ENCODE measurements at regions not wholly inside any gene's neighbourhood (a gene's known extent, or its start where the extent isn't known, plus 50 kb on each side); places are given as distances from the start of the nearest gene placed in this dataset.

DNA sequence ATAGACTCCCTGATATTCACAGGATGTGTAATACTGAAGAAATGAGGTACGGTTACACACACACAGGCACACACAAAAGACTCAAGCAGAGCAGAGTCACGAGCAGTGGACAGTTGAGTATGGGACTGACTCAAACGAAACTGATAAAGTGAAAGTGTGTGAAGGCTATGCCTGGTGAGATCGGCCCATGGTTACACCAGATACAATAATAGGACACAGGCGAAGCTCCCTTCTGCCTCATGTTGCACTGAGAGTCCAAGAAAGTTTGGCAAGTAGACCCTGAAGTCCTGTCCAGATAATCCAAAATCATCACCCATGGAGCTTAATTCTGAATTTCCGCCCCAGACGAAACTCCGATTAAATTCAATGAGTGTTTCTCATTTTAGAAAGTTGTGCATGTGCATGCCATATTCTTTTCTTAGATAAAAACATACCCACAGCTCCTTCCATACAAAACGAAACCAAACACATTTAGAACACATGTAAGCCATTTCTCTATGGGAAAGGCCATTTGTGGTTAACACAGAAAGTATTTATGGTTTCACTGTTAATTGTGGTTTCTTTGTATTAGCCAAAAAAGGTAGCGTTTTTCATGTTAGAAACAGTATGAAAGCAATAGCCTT, 567.6 kb downstream of the PLCL1 start:
- DNase-seq (ENCODE audit: low read depth in 1 of 2, low spot score in 1 of 2) = no peak

DNA sequence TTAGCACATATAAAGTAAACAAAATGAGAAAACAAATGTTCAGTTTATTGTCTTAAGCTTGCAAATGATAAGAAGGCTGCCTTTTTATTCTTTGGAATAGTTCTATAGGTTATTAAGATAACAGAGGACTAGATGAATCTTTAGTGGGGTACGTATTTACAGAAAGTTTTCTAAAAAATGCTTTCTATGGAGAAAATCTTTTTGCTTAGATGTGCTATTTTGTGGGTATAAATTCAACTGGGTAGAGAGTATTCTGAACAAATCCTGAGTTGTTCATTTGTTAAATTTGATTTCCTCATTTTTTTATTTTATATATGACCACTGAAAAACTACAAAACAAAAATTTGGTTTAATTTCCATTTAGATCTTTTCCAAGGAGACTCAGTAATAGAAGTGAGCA, 566.9 kb downstream of the PLCL1 start:
- DNase-seq (ENCODE audit: low read depth in 1 of 2, low spot score in 1 of 2) = no peak

DNA sequence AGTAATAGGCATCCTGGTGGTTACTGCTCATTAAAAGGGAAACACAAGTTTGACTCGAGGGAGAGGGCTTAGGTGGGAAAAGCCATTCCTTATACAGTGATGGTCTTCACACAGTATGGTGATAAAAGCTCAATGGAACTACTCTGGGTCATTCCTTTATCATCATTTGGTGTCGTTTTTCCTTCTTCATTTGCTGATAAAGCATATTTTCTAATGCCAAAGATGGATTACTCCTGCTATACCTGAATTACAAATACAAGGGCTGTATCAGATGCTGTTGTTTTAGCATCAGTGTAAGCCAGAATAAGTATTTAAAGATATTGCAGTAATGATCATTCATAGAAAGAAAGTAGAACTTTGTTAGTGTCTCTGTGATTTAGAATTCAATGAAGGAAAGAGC, 563.7 kb downstream of the PLCL1 start:
- DNase-seq (ENCODE audit: low read depth in 1 of 2, low spot score in 1 of 2) = no peak

GRCh38 chr2:198362740-198363139, 558.3 kb downstream of the PLCL1 start:
- no peak for DNase-seq (ENCODE audit: low read depth in 1 of 2, low spot score in 1 of 2)

DNA sequence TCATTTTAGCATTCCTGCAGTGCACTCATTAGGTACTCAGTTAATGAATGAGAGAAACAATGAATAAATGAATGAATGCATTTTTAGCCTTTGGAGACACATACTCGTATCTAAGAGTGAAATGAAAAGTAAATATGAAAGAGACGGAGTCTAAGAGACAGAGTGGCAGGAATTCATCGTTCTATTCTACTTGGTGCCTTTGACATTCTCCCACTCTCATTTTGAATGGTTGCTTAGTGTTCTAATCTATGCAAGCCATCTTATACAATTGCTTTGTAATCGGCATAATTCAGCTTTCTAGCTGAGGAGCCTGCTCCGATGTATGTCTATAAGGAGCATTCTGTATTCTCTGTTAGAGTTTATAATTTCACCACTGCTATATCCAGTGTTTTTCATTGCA, 554.9 kb downstream of the PLCL1 start:
- no peak for DNase-seq (ENCODE audit: low read depth in 1 of 2, low spot score in 1 of 2)

GRCh38 chr2:198356157-198356556, 551.8 kb downstream of the PLCL1 start:
- no peak for DNase-seq (ENCODE audit: low read depth in 1 of 2, low spot score in 1 of 2)

DNA sequence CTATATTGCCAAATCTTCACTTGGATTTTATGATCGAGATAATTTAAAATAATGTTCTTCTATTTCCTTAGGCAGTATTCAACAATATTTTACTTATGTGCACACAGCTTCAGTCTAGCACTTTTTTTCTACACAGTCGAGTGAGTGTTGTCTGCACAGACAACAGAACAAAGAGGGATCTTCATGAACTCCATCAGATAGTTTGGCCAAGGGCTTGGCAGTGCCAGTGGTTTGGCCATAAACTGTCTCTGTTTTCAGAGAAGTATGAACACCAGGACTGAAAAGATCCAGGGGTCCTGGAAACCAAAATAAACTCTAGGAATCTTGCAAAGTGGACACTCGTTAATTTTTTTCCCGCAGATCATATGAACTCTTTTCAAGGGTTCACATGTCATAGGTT, 547.3 kb downstream of the PLCL1 start:
- DNase-seq (ENCODE audit: low read depth in 1 of 2, low spot score in 1 of 2) = no peak

- DNase-seq (ENCODE audit: low read depth in 1 of 2, low spot score in 1 of 2) = no peak
Observed at GRCh38 chr2:198347946-198348345, 543.6 kb downstream of the PLCL1 start.

GRCh38 chr2:198347349-198347748, 543.0 kb downstream of the PLCL1 start:
- no peak for DNase-seq (ENCODE audit: low read depth in 1 of 2, low spot score in 1 of 2)

- DNase-seq (ENCODE audit: low read depth in 1 of 2, low spot score in 1 of 2) = no peak
Observed at GRCh38 chr2:198343471-198343870, 539.1 kb downstream of the PLCL1 start.

GRCh38 chr2:198340846-198341245, 536.5 kb downstream of the PLCL1 start:
- no peak for DNase-seq (ENCODE audit: low read depth in 1 of 2, low spot score in 1 of 2)

- no peak for DNase-seq (ENCODE audit: low read depth in 1 of 2, low spot score in 1 of 2)
Observed at GRCh38 chr2:198339116-198339515, 534.7 kb downstream of the PLCL1 start.

- no peak for DNase-seq (ENCODE audit: low read depth in 1 of 2, low spot score in 1 of 2)
Observed at GRCh38 chr2:198337368-198337767, 533.0 kb downstream of the PLCL1 start.

DNA sequence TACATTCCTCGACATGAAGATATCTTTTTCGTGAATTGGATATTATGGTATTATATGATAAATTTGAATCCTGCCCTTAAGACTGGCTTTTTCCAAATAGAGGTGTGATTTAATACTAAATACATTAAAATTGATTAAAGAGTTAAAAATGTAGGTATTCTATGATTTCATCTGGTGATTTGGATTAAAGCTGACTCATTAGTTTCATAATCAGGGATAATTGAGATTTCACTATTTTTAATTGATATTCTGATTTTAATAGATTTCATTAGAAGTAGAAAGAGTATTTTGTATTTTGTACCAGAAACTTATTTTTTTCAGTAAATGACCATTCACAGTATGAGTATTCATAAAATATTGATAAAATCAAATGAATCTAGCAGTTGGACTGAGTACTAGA, 524.1 kb downstream of the PLCL1 start:
- DNase-seq (ENCODE audit: low read depth in 1 of 2, low spot score in 1 of 2) = no peak

DNA sequence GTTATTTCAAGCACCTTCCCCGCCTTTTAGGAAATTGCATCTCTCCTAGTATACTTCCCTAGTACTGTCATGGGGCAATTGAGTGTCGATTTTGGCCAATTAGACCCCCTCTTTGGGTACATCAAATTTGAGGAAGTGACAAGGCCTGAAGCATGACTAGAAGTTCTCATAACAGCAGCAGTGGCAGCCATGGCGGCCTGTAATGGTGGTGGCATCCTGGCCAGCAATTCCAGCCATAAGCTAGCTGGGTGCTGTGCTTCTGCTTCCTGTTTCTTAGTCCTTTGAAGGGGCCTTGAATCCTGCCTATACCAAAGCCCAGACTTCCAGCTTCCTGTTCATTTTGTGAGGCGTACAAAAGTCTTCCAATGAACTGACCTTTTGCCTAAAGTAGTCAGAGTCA, 523.1 kb downstream of the PLCL1 start:
- DNase-seq (ENCODE audit: low read depth in 1 of 2, low spot score in 1 of 2) = no peak

- DNase-seq (ENCODE audit: low read depth in 1 of 2, low spot score in 1 of 2) = no peak
Observed at GRCh38 chr2:198326431-198326830, 522.0 kb downstream of the PLCL1 start.

- no peak for DNase-seq (ENCODE audit: low read depth in 1 of 2, low spot score in 1 of 2)
Observed at GRCh38 chr2:198325359-198325758, 521.0 kb downstream of the PLCL1 start.

- no peak for DNase-seq (ENCODE audit: low read depth in 1 of 2, low spot score in 1 of 2)
Observed at GRCh38 chr2:198324071-198324470, 519.7 kb downstream of the PLCL1 start.

- no peak for DNase-seq (ENCODE audit: low read depth in 1 of 2, low spot score in 1 of 2)
Observed at GRCh38 chr2:198322275-198322674, 517.9 kb downstream of the PLCL1 start.

- DNase-seq (ENCODE audit: low read depth in 1 of 2, low spot score in 1 of 2) = no peak
Observed at GRCh38 chr2:198321522-198322088, 517.2 kb downstream of the PLCL1 start.

DNA sequence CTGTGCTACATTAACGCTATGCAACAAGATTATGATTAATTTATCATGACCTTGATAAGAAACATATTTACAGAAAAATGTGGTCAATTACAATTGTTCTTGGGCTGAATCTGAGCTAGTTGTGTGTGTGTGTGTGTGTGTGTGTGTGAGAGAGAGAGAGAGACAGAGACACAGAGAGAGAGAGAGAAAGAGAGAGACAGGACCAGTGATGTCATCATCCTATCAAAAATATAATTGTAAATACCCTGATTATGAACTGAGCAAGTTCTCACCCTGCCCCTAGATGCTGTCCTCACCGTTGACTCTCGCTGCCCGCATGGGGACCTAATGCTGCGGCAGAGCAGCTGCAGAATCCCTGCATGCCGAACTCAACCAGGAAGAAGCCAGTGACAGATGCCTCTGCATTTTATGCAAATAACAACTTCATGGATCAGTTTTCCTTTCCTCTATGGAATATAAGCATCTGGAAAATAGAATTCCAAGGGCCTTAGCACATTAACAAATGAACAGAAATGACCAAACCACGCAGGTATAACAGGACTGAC, 512.5 kb downstream of the PLCL1 start:
- DNase-seq (ENCODE audit: low read depth in 1 of 2, low spot score in 1 of 2) = no peak

DNA sequence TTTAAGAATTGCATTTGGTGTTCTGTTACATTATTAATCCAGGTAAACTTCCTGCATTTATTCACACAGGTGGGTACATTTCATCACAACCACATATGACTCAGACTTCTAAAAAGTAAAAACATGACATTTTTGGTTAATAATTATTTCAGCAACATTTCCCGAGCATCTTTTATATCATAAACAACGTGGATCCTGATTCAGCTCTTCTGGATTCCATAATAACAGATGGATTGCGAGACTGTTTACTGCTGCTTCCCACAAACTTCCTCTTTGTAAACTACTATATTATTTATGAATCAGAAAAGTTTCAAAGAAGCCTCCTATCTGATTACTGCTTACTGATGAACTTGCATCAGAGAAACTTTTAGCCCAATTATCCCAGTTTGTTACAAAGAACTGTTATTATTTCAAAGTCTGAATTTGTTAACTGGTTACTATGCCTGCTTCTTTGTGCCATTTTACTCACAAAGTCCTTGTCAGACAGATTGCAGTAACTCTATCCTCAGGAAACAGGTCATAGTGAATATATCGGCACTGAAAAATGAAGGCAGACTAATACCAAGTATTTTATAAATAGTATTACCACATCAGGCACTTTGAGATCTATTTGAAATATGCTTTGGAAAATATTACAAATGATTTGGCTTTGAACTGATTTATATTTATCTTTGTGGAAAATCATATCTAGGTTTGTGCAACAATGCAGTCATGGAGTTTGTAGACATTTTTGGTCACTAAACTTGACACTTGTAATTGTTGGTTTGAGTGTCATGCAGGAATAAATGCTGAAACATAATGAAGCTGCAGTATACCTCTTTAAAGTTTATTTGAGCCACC, 511.6 kb downstream of the PLCL1 start:
- no peak for DNase-seq (ENCODE audit: low read depth in 1 of 2, low spot score in 1 of 2)

All from stimulated activated CD4-positive, alpha-beta T cell treated with anti-CD3 and anti-CD28 coated beads, Interleukin-15, amount 100 ng/mL, for 1 hour (primary cell).